H9 (cell line): ENCODE measurements at regions not wholly inside any gene's neighbourhood (a gene's known extent, or its start where the extent isn't known, plus 50 kb on each side); places are given as distances from the start of the nearest gene placed in this dataset.

Source experiments
- DNase-seq: peaks from one replicate; pipeline ENCODE4 v3.0.0-alpha.2; 2017
- H2AFZ ChIP-seq: one replicate; pipeline ENCODE4 v1.6.1; 2013; ENCODE audit warnings: mild to moderate bottlenecking, low read length, control low read depth, moderate library complexity
- H2AK5ac ChIP-seq: 2 replicates; pipeline ENCODE4 v1.6.1; 2013; ENCODE audit warnings: low read length, control low read depth, mixed read lengths; ENCODE audit not compliant: insufficient read length
- H2BK120ac ChIP-seq: one replicate; pipeline ENCODE4 v1.6.1; 2013; ENCODE audit warnings: low read depth, mild to moderate bottlenecking, low read length, control low read depth, inconsistent platforms; ENCODE audit not compliant: poor library complexity, severe bottlenecking
- H2BK12ac ChIP-seq: 2 replicates; pipeline ENCODE4 v1.6.1; 2013; ENCODE audit warnings: low read length, control low read depth, mixed read lengths, low read depth; ENCODE audit not compliant: insufficient read length
- H2BK15ac ChIP-seq: 2 replicates; pipeline ENCODE4 v1.6.1; 2013; ENCODE audit warnings: low read depth, low read length, control low read depth
- H2BK20ac ChIP-seq: one replicate; pipeline ENCODE4 v1.6.1; 2013; ENCODE audit warnings: low read depth, mild to moderate bottlenecking, low read length, control low read depth, inconsistent platforms; ENCODE audit not compliant: poor library complexity, severe bottlenecking
- H2BK5ac ChIP-seq: 2 replicates; pipeline ENCODE4 v1.6.1; 2013; ENCODE audit warnings: low read length, control low read depth, mixed read lengths; ENCODE audit not compliant: insufficient read length
- H3K14ac ChIP-seq: 2 replicates; pipeline ENCODE4 v1.6.1; 2013; ENCODE audit warnings: low read length, control low read depth; ENCODE audit not compliant: insufficient read depth
- H3K18ac ChIP-seq: 2 replicates; pipeline ENCODE4 v1.6.1; 2013; ENCODE audit warnings: low read depth, mild to moderate bottlenecking, mixed read lengths, low read length, control low read depth; ENCODE audit not compliant: insufficient read length
- H3K23ac ChIP-seq: 2 replicates; pipeline ENCODE4 v1.6.1; 2013; ENCODE audit warnings: low read length, control low read depth, mixed read lengths, low read depth; ENCODE audit not compliant: insufficient read length
- H3K23me2 ChIP-seq: 2 replicates; pipeline ENCODE4 v1.6.1; 2013; ENCODE audit warnings: low read depth, mild to moderate bottlenecking, mixed read lengths, low read length, control low read depth; ENCODE audit not compliant: insufficient read length, poor library complexity, severe bottlenecking
- H3K27ac ChIP-seq: 2 replicates; pipeline ENCODE4 v1.5.1; 2013; ENCODE audit warnings: low read length, control low read depth, mixed read lengths, low read depth; ENCODE audit not compliant: insufficient read length
- H3K27me3 ChIP-seq: 2 replicates; pipeline ENCODE4 v1.6.1; 2013; ENCODE audit warnings: low read length, control low read depth, inconsistent platforms; ENCODE audit not compliant: insufficient read depth
- H3K4ac ChIP-seq: 2 replicates; pipeline ENCODE4 v1.6.1; 2013; ENCODE audit warnings: low read depth, mild to moderate bottlenecking, control low read depth, inconsistent platforms, low read length, moderate library complexity
- H3K4me1 ChIP-seq: 2 replicates; pipeline ENCODE4 v1.6.1; 2013; ENCODE audit warnings: low read length, control low read depth, inconsistent platforms; ENCODE audit not compliant: insufficient read depth
- H3K4me2 ChIP-seq: 2 replicates; pipeline ENCODE4 v1.6.1; 2013; ENCODE audit warnings: low read length, control low read depth, mixed read lengths; ENCODE audit not compliant: insufficient read length, insufficient read depth
- H3K56ac ChIP-seq: 2 replicates; pipeline ENCODE4 v1.6.1; 2013; ENCODE audit warnings: low read depth, mild to moderate bottlenecking, mixed read lengths, low read length, control low read depth; ENCODE audit not compliant: insufficient read length
- H3K79me1 ChIP-seq: 2 replicates; pipeline ENCODE4 v1.6.1; 2013; ENCODE audit warnings: low read depth, mild to moderate bottlenecking, moderate library complexity, low read length, control low read depth, inconsistent platforms; ENCODE audit not compliant: insufficient read depth, poor library complexity, severe bottlenecking
- H3K79me2 ChIP-seq: 2 replicates; pipeline ENCODE4 v1.6.1; 2013; ENCODE audit warnings: low read length, control low read depth, inconsistent platforms; ENCODE audit not compliant: insufficient read depth
- H3K9ac ChIP-seq: 2 replicates; pipeline ENCODE4 v1.6.1; 2013; ENCODE audit warnings: low read length, control low read depth, mixed read lengths; ENCODE audit not compliant: insufficient read length; ENCODE audit errors: extremely low read depth
- H3K9me3 ChIP-seq: one replicate; pipeline ENCODE4 v1.6.1; 2013; ENCODE audit warnings: low read depth, low read length, inconsistent platforms; ENCODE audit not compliant: control insufficient read depth
- H3T11ph ChIP-seq: one replicate; pipeline ENCODE4 v1.6.1; 2013; ENCODE audit warnings: mild to moderate bottlenecking, low read length, control low read depth, inconsistent platforms
- H4K20me1 ChIP-seq: one replicate; pipeline ENCODE4 v1.6.1; 2013; ENCODE audit not compliant: control insufficient read depth, insufficient read length, insufficient read depth
- H4K5ac ChIP-seq: 2 replicates; pipeline ENCODE4 v1.6.1; 2013; ENCODE audit warnings: low read depth, mild to moderate bottlenecking, mixed read lengths, low read length, control low read depth; ENCODE audit not compliant: insufficient read length
- H4K8ac ChIP-seq: replicated peaks from 2 replicates; pipeline ENCODE4 v1.6.1; 2013; ENCODE audit warnings: low read length, control low read depth, mixed read lengths, low read depth; ENCODE audit not compliant: insufficient read length
- H4K91ac ChIP-seq: 2 replicates; pipeline ENCODE4 v1.6.1; 2013; ENCODE audit warnings: low read depth, mild to moderate bottlenecking, moderate library complexity, mixed read lengths, low read length, control low read depth; ENCODE audit not compliant: insufficient read length
- H3K27ac Mint-ChIP-seq, 3 experiments: 2 replicates in 2 of 3; 3 replicates in 1 of 3; pipeline ENCODE4 v1.8.0; 2020 to 2021; ENCODE audit warnings: mixed read lengths in 3 of 3, mild to moderate bottlenecking in 1 of 3, moderate library complexity in 1 of 3
- H3K27me3 Mint-ChIP-seq: 2 replicates; pipeline ENCODE4 v1.8.0; 2021; ENCODE audit warnings: low read depth, mild to moderate bottlenecking, moderate library complexity, mixed read lengths
- H3K36me3 Mint-ChIP-seq, 3 experiments: 2 replicates in 2 of 3; 3 replicates in 1 of 3; pipeline ENCODE4 v1.8.0; 2020 to 2021; ENCODE audit warnings: low read depth in 3 of 3, mixed read lengths in 3 of 3; ENCODE audit not compliant: insufficient read depth in 1 of 3
- H3K4me1 Mint-ChIP-seq, 2 experiments: 2 replicates each; pipeline ENCODE4 v1.8.0; 2020; ENCODE audit warnings: mixed read lengths in 2 of 2
- H3K4me3 Mint-ChIP-seq, 2 experiments: 2 replicates in 1 of 2; 3 replicates in 1 of 2; pipeline ENCODE4 v1.8.0; 2020 to 2021; ENCODE audit warnings: mild to moderate bottlenecking in 2 of 2, mixed read lengths in 2 of 2, moderate library complexity in 1 of 2
- H3K9me3 Mint-ChIP-seq, 2 experiments: 2 replicates in 1 of 2; 3 replicates in 1 of 2; pipeline ENCODE4 v1.8.0; 2020; ENCODE audit warnings: mild to moderate bottlenecking in 2 of 2, mixed read lengths in 2 of 2, moderate library complexity in 1 of 2
- WGBS: extraction: QIAGEN DNeasy Blood & Tissue Kit; methylation state at CpG from one replicate; pipeline ENCODE4 v1.1.7; 2013; ENCODE audit warnings: missing lambda C conversion rate, low lambda C conversion rate, mixed read lengths; ENCODE audit not compliant: insufficient read length; ENCODE audit errors: extremely low coverage; 5-methylcytosine and 5-hydroxymethylcytosine counted together
- TF ChIP-seq, protein P1 (sequence below): fragments of 200-600 bp; sonication (generic); conservative IDR thresholded peaks from 3 replicates; pipeline ENCODE4 v1.8.0; 2021; ENCODE audit warnings: antibody characterized with exemption, mild to moderate bottlenecking

DNA sequence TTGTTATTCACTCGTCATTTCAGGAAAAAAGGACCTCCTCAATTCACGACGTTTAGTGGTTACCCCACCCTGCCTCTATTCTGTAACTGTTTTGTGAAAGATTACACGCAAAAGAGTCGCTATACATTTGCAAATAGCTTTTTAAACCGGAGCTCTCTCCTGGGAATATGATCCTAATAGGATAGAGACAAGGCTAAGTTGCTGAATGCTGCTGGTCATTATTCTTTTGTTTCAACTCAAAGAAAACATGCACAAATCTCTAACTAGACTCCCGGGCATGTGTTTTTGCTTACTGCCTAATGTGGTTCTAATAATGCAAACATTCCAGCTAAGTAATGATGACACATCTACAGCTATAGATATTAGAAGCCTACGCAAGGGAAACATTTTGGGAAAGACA lies 214.6 kb upstream of the MDFIC2 start:
- H4K8ac ChIP-seq, result no peak overlapping the region
- peaks cover 20% of the 10 kb centered on the region for H3K27me3 Mint-ChIP-seq
- no peak for DNase-seq
- no peak overlapping the region for H3T11ph ChIP-seq
- no peak overlapping the region for H2BK12ac ChIP-seq
- H3K23ac ChIP-seq, result no peak overlapping the region
- H3K14ac ChIP-seq, result no peak overlapping the region
- no peak overlapping the region for H3K27ac ChIP-seq
- no peak overlapping the region for H3K9ac ChIP-seq
- H3K36me3 Mint-ChIP-seq, result no peaks in the 10 kb centered on the region; a peak in 1 of 7 replicates
- peaks cover 5% of the 10 kb centered on the region; the same call in 1 of the 2 replicates for H3K4me1 ChIP-seq
- H3K9me3 Mint-ChIP-seq, result no peaks in the 10 kb centered on the region; a peak in 2 of 5 replicates
- no peak overlapping the region for H4K5ac ChIP-seq
- no peak overlapping the region for H2AFZ ChIP-seq
- H2AK5ac ChIP-seq, result no peak overlapping the region
- H3K56ac ChIP-seq, result no peak overlapping the region
- H2BK5ac ChIP-seq, result no peak overlapping the region
- H3K23me2 ChIP-seq, result no peaks in the 10 kb centered on the region
- H4K91ac ChIP-seq, result no peak overlapping the region
- no peaks in the 10 kb centered on the region for H4K20me1 ChIP-seq
- no peak overlapping the region for H2BK15ac ChIP-seq
- H2BK120ac ChIP-seq, result no peak overlapping the region
- no peak overlapping the region for H3K4me2 ChIP-seq
- H3K18ac ChIP-seq, result no peak overlapping the region
- TF ChIP-seq, protein P1, sequence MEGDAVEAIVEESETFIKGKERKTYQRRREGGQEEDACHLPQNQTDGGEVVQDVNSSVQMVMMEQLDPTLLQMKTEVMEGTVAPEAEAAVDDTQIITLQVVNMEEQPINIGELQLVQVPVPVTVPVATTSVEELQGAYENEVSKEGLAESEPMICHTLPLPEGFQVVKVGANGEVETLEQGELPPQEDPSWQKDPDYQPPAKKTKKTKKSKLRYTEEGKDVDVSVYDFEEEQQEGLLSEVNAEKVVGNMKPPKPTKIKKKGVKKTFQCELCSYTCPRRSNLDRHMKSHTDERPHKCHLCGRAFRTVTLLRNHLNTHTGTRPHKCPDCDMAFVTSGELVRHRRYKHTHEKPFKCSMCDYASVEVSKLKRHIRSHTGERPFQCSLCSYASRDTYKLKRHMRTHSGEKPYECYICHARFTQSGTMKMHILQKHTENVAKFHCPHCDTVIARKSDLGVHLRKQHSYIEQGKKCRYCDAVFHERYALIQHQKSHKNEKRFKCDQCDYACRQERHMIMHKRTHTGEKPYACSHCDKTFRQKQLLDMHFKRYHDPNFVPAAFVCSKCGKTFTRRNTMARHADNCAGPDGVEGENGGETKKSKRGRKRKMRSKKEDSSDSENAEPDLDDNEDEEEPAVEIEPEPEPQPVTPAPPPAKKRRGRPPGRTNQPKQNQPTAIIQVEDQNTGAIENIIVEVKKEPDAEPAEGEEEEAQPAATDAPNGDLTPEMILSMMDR, result no peak
- no peak overlapping the region for H2BK20ac ChIP-seq
- no peaks in the 10 kb centered on the region for H3K79me2 ChIP-seq
- no peak overlapping the region for H3K4me3 Mint-ChIP-seq
- no peak overlapping the region for H3K4ac ChIP-seq
- WGBS, result no CpG with 5 or more reads among the region's 8 CpGs
- peaks cover 28 to 29% of the 10 kb centered on the region in 2 experiments for H3K4me1 Mint-ChIP-seq
- no peaks in the 10 kb centered on the region for H3K27me3 ChIP-seq
- H3K27ac Mint-ChIP-seq, result no peak overlapping the region
- H3K79me1 ChIP-seq, result no peaks in the 10 kb centered on the region
- no peaks in the 10 kb centered on the region for H3K9me3 ChIP-seq
